Activated CD8-positive, alpha-beta memory T cell treated with anti-CD3 and anti-CD28 coated beads, Interleukin-2, amount 50 U/mL, for 4 hours (primary cell): ENCODE measurements at regions not wholly inside any gene's neighbourhood (a gene's known extent, or its start where the extent isn't known, plus 50 kb on each side); places are given as distances from the start of the nearest gene placed in this dataset.

ENCODE experiments used
- DNase-seq: peaks from one replicate; pipeline ENCODE4 v3.0.0-alpha.2; 2020

GRCh38 chr16:9307446-9307845 is 216.0 kb downstream of the HAPSTR1 start:
- no peak for DNase-seq

- no peak for DNase-seq
Observed at GRCh38 chr16:9308356-9308801, 216.9 kb downstream of the HAPSTR1 start.

- DNase-seq, result no peak
Observed at GRCh38 chr16:9308850-9309249, 217.4 kb downstream of the HAPSTR1 start.

- no peak for DNase-seq
Observed at GRCh38 chr16:9309844-9310243, 218.4 kb downstream of the HAPSTR1 start.

GRCh38 chr16:9311303-9311954 is 220.0 kb downstream of the HAPSTR1 start:
- DNase-seq, result no peak

GRCh38 chr16:9316008-9316407 is 224.6 kb downstream of the HAPSTR1 start:
- no peak for DNase-seq

- DNase-seq, result no peak
Observed at GRCh38 chr16:9316615-9317014, 225.2 kb downstream of the HAPSTR1 start.

- no peak for DNase-seq
Observed at GRCh38 chr16:9318764-9319163, 227.3 kb downstream of the HAPSTR1 start.

GRCh38 chr16:9322769-9323168 is 231.3 kb downstream of the HAPSTR1 start:
- DNase-seq, result no peak

- no peak for DNase-seq
Observed at GRCh38 chr16:9323170-9323569, 231.7 kb downstream of the HAPSTR1 start.

GRCh38 chr16:9327253-9327652 is 235.8 kb downstream of the HAPSTR1 start:
- no peak for DNase-seq

- no peak for DNase-seq
Observed at GRCh38 chr16:9328411-9328810, 237.0 kb downstream of the HAPSTR1 start.

GRCh38 chr16:9330095-9330494 is 238.7 kb downstream of the HAPSTR1 start:
- no peak for DNase-seq

- no peak for DNase-seq
Observed at GRCh38 chr16:9331503-9331902, 240.1 kb downstream of the HAPSTR1 start.

GRCh38 chr16:9332574-9333148 is 241.2 kb downstream of the HAPSTR1 start:
- no peak for DNase-seq

GRCh38 chr16:9333469-9333868 is 242.0 kb downstream of the HAPSTR1 start:
- no peak for DNase-seq

- no peak for DNase-seq
Observed at GRCh38 chr16:9334103-9334502, 242.7 kb downstream of the HAPSTR1 start.

GRCh38 chr16:9337308-9338032 is 246.0 kb downstream of the HAPSTR1 start:
- no peak for DNase-seq

- DNase-seq, result no peak
Observed at GRCh38 chr16:9338068-9338467, 246.6 kb downstream of the HAPSTR1 start.

- no peak for DNase-seq
Observed at GRCh38 chr16:9338510-9338909, 247.1 kb downstream of the HAPSTR1 start.

GRCh38 chr16:9340526-9341256 is 249.2 kb downstream of the HAPSTR1 start:
- no peak for DNase-seq

- DNase-seq, result no peak
Observed at GRCh38 chr16:9343276-9343675, 251.8 kb downstream of the HAPSTR1 start.

GRCh38 chr16:9344508-9344907 is 253.1 kb downstream of the HAPSTR1 start:
- no peak for DNase-seq

- DNase-seq, result no peak
Observed at GRCh38 chr16:9345046-9345445, 253.6 kb downstream of the HAPSTR1 start.
